Suprapubic skin (tissue), 4 donors: ENCODE measurements at regions not wholly inside any gene's neighbourhood (a gene's known extent, or its start where the extent isn't known, plus 50 kb on each side); places are given as distances from the start of the nearest gene placed in this dataset.
"Not testable (repeated sequence)": the region's sequence is repeated elsewhere in the genome, so short reads cannot be mapped to it uniquely, and the experiment has no call there.

ENCODE experiments used
- DNase-seq, 2 donors: peaks; one replicate each; pipeline ENCODE4 v3.0.0-alpha.2; 2019; ENCODE audit warnings: low spot score in 2 of 2
- H3K27ac ChIP-seq: fragments of 200-600 bp; sonication (generic); one replicate; pipeline ENCODE4 v1.5.1; 2019
- H3K27me3 ChIP-seq: fragments of 200-600 bp; sonication (generic); one replicate; pipeline ENCODE4 v1.5.1; 2019
- H3K36me3 ChIP-seq: fragments of 200-600 bp; sonication (generic); one replicate; pipeline ENCODE4 v1.5.1; 2019
- H3K4me1 ChIP-seq: fragments of 200-600 bp; sonication (generic); one replicate; pipeline ENCODE4 v1.5.1; 2019
- H3K4me3 ChIP-seq: fragments of 200-600 bp; sonication (generic); one replicate; pipeline ENCODE4 v1.5.1; 2019; ENCODE audit warnings: mild to moderate bottlenecking
- H3K9me3 ChIP-seq: fragments of 200-600 bp; sonication (generic); one replicate; pipeline ENCODE4 v1.5.1; 2019
- WGBS: methylation state at CpG from one replicate; pipeline ENCODE4 v1.1.5; 2018; 5-methylcytosine and 5-hydroxymethylcytosine counted together

DNA sequence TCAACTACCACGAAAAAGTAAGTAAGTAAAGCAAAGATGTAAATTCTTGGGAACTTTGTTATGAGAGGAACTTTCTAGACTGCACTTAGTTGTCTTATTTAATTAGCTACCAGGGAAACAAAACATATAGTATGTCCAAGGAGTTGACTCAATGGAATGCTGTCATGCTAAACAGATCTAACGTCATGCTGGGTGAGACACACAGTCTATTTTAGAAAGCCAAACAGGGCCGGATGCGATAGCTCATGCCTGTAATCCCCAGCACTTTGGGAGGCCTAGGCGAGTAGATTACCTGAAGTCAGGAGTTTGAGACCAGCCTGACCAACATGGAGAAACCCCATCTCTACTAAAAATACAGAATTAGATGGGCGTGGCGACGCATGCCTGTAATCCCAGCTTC lies 146.4 kb downstream of the NPIPA8 start:
- H3K27me3 ChIP-seq, H3K9me3 ChIP-seq, H3K4me1 ChIP-seq, H3K4me3 ChIP-seq, H3K27ac ChIP-seq, DNase-seq, H3K36me3 ChIP-seq: not testable (repeated sequence)
- WGBS, result 38% methylated on average over 1 of the region's 8 CpGs

DNA sequence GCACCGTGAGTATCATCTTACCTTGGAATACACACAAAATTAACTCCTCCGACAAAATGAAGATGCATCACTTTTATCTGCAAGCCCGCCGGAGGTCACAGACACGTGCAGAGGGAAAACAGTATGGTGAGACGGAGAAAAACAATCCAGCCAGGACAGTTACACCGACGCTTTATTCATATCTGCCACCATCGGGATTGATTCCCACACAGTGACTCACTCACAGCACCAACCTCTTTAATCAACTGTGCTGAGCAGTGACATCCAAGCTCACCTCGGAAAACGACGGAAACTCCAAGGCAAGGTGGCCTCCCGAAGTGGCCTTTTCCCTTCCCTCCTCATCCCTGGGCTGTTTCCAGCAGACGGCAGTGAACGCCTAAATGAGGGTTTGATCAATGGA lies 151.8 kb downstream of the NPIPA8 start:
- not testable (repeated sequence) for H3K4me3 ChIP-seq, H3K27ac ChIP-seq, H3K27me3 ChIP-seq, H3K9me3 ChIP-seq, DNase-seq, H3K36me3 ChIP-seq, H3K4me1 ChIP-seq
- WGBS, result 0% methylated on average over 1 of the region's 15 CpGs

DNA sequence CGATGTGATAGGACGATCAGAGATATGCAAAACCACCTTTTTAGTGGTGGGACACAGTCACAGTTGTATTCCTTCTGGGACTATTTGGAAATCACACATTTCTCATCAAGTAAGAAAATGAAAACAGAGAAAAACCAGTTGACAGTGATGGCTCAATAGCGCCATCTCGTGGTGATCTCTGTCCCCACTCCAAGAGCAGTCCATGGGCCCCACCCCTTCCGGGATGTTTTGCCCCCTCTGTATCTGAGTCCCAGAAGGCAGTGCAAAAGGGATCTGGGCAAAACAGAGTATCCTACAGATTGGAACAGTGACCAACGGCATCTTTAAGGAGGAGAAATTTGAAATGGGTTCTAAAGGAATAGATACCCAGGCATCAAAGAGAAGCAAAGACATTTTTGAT lies 155.5 kb downstream of the NPIPA8 start:
- not testable (repeated sequence) for H3K9me3 ChIP-seq, H3K27ac ChIP-seq, H3K4me1 ChIP-seq, H3K27me3 ChIP-seq, H3K36me3 ChIP-seq, DNase-seq, H3K4me3 ChIP-seq
- 32% methylated on average over 4 of the region's 6 CpGs for WGBS

DNA sequence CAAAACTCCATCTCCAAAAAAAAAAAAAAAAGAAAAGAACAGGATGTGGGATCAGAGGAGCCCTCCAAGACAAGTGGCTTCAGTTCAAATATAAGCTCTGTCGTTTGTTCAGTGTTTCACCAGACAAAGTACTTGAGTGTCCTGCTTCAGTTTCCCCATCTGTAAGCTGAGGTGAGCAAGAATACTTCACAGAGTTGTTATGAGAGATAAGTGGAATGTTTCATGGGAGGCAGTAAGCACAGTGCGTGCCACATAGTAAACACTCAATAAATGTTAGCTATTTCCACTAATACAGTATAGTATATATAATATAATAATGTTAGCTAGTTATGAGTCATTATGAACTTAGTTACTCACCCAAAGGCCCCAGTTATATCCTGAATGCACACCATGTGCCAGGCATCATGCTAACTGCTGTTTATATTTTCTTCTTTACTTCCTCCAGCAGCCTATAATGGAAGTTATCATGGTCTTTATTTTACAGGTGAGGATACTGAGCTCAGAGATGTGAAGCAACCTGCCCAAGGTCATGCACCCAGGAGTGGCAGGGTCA lies 162.5 kb downstream of the NPIPA8 start:
- not testable (repeated sequence) for H3K27me3 ChIP-seq, H3K27ac ChIP-seq, H3K9me3 ChIP-seq, H3K36me3 ChIP-seq, H3K4me3 ChIP-seq, H3K4me1 ChIP-seq, DNase-seq
- WGBS, result 72% methylated on average over 2 of the region's 2 CpGs

DNA sequence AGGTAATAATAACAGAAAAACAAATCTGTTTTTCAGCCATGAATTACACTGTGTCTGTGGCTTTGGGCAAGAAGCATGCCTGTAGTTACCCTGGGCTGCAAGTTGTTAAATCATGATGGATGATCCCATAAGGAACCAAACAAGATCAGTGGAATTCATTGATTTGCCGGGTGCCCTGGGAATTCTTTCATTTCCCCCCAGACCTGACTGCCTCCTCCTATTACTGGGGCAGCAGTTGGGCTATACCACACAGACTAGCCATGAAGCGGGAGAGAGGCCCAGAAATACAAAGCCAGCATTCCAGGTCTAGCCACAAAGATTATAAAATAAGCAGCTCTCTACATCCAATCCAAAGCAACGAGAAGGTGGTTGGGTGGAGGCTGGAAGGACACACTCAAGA lies 174.2 kb downstream of the NPIPA8 start:
- H3K9me3 ChIP-seq, H3K27ac ChIP-seq, H3K27me3 ChIP-seq, DNase-seq, H3K4me1 ChIP-seq, H3K36me3 ChIP-seq, H3K4me3 ChIP-seq: not testable (repeated sequence)
- 43% methylated on average over 3 of the region's 3 CpGs for WGBS

DNA sequence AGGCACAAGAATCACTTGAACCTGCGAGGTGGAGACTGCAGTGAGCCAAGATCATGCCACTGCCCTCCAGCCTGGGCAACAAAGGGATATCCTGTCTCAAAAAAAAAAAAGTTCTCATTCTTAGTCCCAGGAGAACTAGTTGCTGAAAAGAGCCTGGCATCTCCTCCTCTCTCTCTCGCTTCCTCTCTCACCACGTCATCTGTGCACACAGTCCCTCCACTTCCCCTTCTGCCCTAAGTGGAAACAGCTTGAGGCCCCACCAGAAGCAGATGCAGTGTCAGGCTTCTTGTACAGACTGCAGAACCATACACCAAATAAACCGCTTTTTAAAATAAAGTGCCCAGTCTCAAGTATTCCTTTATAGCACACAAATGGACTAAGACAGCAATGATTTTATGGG lies 175.3 kb downstream of the NPIPA8 start:
- not testable (repeated sequence) for H3K36me3 ChIP-seq, H3K4me1 ChIP-seq, H3K4me3 ChIP-seq, H3K27ac ChIP-seq, H3K27me3 ChIP-seq, H3K9me3 ChIP-seq, DNase-seq
- WGBS, result 61% methylated on average over 4 of the region's 4 CpGs

DNA sequence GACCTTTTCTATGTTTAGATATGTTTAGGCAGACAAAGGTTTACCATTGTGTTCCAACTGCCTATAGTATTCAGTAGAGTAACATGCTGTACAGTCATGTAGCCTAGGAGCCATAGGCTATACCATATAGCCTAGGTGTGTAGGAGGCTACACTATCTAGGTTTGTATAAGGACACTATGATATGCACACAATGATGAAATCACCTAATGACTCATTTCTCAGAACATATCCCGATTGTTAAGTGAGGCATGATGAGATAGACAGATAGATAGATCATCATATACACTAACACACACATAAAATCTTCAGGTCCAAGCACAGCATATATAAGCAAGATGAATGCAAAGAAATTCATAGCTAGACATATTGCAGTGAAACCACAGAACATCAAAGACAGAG lies 177.4 kb downstream of the NPIPA8 start:
- not testable (repeated sequence) for H3K4me1 ChIP-seq, H3K9me3 ChIP-seq

DNA sequence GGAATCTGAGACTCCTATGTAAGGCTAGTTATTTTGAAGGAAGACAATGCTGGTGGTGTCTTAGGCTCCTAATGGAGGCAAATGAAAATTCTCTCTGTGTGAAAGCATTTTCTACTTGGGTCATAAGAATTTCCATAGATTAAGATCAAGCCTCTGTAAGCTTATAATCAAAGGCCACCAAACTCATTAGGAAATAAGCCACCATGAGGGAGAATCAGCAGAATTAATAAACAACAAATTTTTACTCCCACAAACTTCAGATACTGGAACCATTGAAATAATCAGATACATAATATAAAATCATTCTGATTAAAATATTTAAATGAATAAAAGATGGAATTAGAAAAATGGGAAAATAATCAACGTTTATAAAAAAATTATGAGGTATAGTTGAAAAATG lies 178.7 kb downstream of the NPIPA8 start:
- WGBS, result 92% methylated on average over 1 of the region's 1 CpG
- H3K36me3 ChIP-seq, H3K4me1 ChIP-seq: not testable (repeated sequence)

More for the DNA sequence above, 177.4 kb downstream of the NPIPA8 start:
- not testable (repeated sequence) for DNase-seq, H3K27ac ChIP-seq, H3K4me3 ChIP-seq, H3K36me3 ChIP-seq, H3K27me3 ChIP-seq
- WGBS, result 29% methylated on average over 1 of the region's 1 CpG

DNA sequence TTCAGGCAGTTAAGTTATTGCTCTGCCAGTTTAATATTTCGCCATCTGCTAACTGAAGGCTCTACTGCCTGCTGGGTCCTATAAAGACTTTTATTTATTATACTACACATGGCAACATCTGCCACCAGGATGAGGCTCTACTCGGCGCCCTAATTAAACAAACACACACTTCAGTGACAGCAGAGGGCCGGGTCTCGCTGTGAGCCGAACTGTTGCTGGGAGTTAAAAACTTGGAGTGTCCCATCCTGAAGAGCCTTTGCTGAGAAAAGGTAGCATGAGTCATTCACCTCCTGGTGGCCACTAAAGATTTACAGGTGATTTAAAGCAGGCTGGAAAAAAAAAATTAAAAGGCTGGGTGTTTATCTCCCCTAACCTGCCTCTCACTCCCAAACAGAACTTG lies 183.7 kb downstream of the NPIPA8 start:
- WGBS, result no CpG with 5 or more reads among the region's 6 CpGs
- H3K27me3 ChIP-seq, H3K36me3 ChIP-seq, H3K4me3 ChIP-seq, H3K9me3 ChIP-seq, H3K4me1 ChIP-seq, H3K27ac ChIP-seq, DNase-seq: not testable (repeated sequence)

More for the DNA sequence above, 178.7 kb downstream of the NPIPA8 start:
- not testable (repeated sequence) for H3K4me3 ChIP-seq, H3K9me3 ChIP-seq, H3K27me3 ChIP-seq, H3K27ac ChIP-seq, DNase-seq

DNA sequence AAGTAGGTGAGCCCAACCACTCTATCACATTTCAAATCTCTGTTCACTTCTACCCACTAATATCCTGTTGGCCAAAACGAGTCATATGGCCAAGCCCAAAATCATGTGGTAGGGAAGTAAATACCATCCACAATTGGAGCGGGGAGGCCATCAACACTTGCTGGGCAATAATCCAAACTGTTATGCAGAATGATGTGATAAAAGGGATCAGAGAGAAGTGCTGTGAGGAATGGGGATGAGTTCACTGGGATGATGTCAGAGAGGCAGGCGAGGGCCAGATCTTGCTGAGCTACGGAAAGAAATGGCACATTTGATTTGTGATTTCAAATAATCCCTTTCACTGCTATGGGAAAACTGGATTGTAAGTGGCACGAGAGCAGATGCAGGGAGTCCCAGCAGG lies 188.4 kb downstream of the NPIPA8 start:
- DNase-seq, H3K9me3 ChIP-seq, H3K36me3 ChIP-seq, H3K4me3 ChIP-seq, H3K4me1 ChIP-seq, H3K27ac ChIP-seq, H3K27me3 ChIP-seq: not testable (repeated sequence)
- no CpG with 5 or more reads among the region's 5 CpGs for WGBS

DNA sequence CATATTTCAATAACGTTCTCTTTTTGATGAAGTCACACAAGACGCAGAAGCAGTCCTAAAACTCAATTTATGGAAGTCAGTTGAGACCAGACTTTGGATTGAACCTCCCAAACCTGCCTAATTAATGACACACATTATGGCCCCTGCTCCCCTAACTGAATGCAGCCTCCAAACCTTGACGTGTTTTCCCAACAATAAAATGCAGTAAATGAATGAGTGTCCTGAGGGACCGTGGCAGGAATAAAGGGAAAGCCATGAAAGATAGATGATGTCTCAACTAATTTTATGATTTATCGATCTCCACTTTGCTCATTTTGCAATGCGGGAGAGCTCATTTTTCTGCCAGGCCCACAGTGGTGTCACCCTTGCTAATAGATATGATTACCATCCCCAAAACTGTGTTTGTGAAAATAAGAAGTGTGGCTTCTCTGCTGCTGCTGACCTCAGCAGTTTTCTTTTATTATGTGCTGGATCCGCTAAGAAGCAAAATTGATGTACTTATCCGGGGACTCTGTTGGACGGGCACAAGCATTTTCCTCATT lies 189.9 kb downstream of the NPIPA8 start:
- not testable (repeated sequence) for H3K4me1 ChIP-seq

DNA sequence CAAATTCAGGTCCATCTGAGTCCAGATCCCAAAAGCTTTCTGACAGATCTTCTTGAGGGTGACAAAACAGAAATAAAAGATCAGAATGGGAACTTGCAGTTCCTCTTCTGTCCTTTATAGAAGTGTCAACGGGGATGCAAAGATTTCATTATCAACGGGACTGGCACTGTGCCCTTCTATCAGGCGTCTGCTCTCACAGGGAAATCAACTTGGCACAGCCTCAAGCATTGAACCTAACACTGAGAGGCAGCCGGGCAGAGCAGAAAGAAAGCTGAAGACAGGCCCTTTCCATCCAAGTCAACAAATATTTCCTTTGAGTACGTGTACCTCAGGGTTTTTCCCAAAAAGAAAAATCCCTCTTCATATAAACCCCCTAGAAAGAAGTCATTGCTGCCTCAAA lies 194.5 kb downstream of the NPIPA8 start:
- not testable (repeated sequence) for H3K4me1 ChIP-seq, H3K4me3 ChIP-seq, H3K27ac ChIP-seq, H3K9me3 ChIP-seq, H3K27me3 ChIP-seq, H3K36me3 ChIP-seq, DNase-seq
- no CpG with 5 or more reads among the region's 5 CpGs for WGBS

More for the DNA sequence above, 189.9 kb downstream of the NPIPA8 start:
- H3K4me3 ChIP-seq, H3K27me3 ChIP-seq, H3K9me3 ChIP-seq, H3K36me3 ChIP-seq, DNase-seq, H3K27ac ChIP-seq: not testable (repeated sequence)
- no CpG with 5 or more reads among the region's 9 CpGs for WGBS

DNA sequence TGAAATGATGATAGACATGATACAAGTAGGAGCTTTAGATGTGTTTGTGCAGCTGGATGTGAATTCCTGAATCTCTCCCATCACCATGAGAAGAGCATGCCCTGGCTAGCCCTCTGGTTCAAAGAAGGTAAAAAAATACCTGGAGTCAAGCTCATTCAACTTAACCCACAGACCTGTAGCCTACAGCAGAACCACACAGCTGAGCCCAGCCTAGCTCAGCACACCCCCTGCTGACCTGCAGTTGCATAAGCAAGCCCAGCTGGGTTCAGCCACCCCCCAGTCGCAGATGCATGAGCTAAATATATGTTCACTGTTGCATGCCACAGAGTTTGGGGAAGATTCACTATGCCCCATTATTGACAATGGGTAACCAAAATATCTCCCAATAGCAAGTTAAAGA lies 200.2 kb downstream of the NPIPA8 start:
- no CpG with 5 or more reads among the region's 1 CpG for WGBS

DNA sequence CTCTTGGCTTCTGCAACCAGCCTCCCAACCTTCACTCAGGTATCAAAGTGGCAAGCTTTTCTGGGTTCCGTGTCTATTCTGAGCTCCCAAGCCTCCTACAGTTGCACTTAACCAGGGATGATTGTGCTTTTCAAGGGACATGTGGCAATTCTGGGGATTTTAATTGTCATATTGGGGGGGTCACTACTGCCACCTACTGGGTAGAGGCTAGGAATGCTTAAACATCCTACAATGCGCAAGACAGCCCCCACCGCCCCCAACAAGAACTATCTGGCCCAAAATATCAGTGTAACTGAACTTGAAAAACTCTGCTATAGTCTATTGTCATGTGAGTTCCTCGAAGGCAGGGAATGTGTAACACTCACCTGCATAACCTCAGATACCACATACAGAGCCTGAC lies 201.5 kb downstream of the NPIPA8 start:
- not testable (repeated sequence) for H3K27me3 ChIP-seq, H3K27ac ChIP-seq, H3K36me3 ChIP-seq, DNase-seq, H3K9me3 ChIP-seq, H3K4me1 ChIP-seq, H3K4me3 ChIP-seq
- WGBS, result no CpG with 5 or more reads among the region's 4 CpGs

More for the DNA sequence above, 200.2 kb downstream of the NPIPA8 start:
- H3K4me3 ChIP-seq, DNase-seq, H3K36me3 ChIP-seq, H3K4me1 ChIP-seq, H3K9me3 ChIP-seq, H3K27ac ChIP-seq, H3K27me3 ChIP-seq: not testable (repeated sequence)
